ENCODE measurements at regions not wholly inside any gene's neighbourhood (a gene's known extent, or its start where the extent isn't known, plus 50 kb on each side); places are given as distances from the start of the nearest gene placed in this dataset.

GRCh38 chr11:15889363-15890030 is 466.8 kb downstream of the SOX6 start (continued):
- TF ChIP-seq REST (IDR thresholded peaks at IDR 0.05; ENCODE audit: low read depth) (no peak), ZBTB33 (IDR thresholded peaks at IDR 0.05; ENCODE audit: extremely low read depth, insufficient replicate concordance, low read length) (no peak), EZH2 (IDR thresholded peaks at IDR 0.05) (no peak), ZFX (IDR thresholded peaks at IDR 0.05) (no peak), FOSL1 (IDR thresholded peaks at IDR 0.05; ENCODE audit: low read depth) (no peak), MAX (IDR thresholded peaks at IDR 0.05) (no peak), ELF1 (IDR thresholded peaks at IDR 0.05; ENCODE audit: borderline replicate concordance, low read depth) (no peak), POLR2A (IDR thresholded peaks at IDR 0.05; ENCODE audit: borderline replicate concordance, extremely low read depth, insufficient read depth, insufficient read length) (no peak), ZNF274 (IDR thresholded peaks at IDR 0.05; ENCODE audit: low read depth, low read length) (no peak), TCF7L2 (IDR thresholded peaks at IDR 0.05; ENCODE audit: borderline replicate concordance, extremely low read depth, insufficient read depth, insufficient read length) (no peak), SIN3A (IDR thresholded peaks at IDR 0.05; ENCODE audit: low read depth) (no peak), EGR1 (IDR thresholded peaks at IDR 0.05; ENCODE audit: low read depth) (no peak)

Data from HCT116 (cell line).